Neural progenitor cell (in vitro differentiated cells): ENCODE measurements at regions not wholly inside any gene's neighbourhood (a gene's known extent, or its start where the extent isn't known, plus 50 kb on each side); places are given as distances from the start of the nearest gene placed in this dataset.

ENCODE experiments used
- DNase-seq: peaks from one replicate; pipeline ENCODE4 v3.0.0-alpha.2; 2016; ENCODE audit warnings: low spot score
- H2AFZ ChIP-seq: fragments of 200-600 bp; sonication (generic); replicated peaks from 2 replicates; pipeline ENCODE4 v1.6.1; 2016; ENCODE audit warnings: antibody characterized with exemption
- H3F3A ChIP-seq: fragments of 200-600 bp; sonication (generic); 2 replicates; pipeline ENCODE4 v1.6.1; 2016; ENCODE audit warnings: antibody characterized with exemption, low read depth
- H3K27ac ChIP-seq: fragments of 200-600 bp; sonication (generic); 2 replicates; pipeline ENCODE4 v1.5.1; 2016; ENCODE audit warnings: mild to moderate bottlenecking
- H3K27me3 ChIP-seq: fragments of 200-600 bp; sonication (generic); 2 replicates; pipeline ENCODE4 v1.6.1; 2016; ENCODE audit warnings: mild to moderate bottlenecking, moderate library complexity
- H3K36me3 ChIP-seq: fragments of 200-600 bp; sonication (generic); 2 replicates; pipeline ENCODE4 v1.5.1; 2016
- H3K4me1 ChIP-seq: fragments of 200-600 bp; sonication (generic); 2 replicates; pipeline ENCODE4 v1.6.1; 2016; ENCODE audit warnings: mixed run types
- H3K4me2 ChIP-seq: fragments of 200-600 bp; sonication (generic); 2 replicates; pipeline ENCODE4 v1.6.1; 2016
- H3K4me3 ChIP-seq: fragments of 200-600 bp; sonication (generic); 2 replicates; pipeline ENCODE4 v1.5.1; 2016
- H3K79me2 ChIP-seq: fragments of 200-600 bp; sonication (generic); 2 replicates; pipeline ENCODE4 v1.6.1; 2016; ENCODE audit warnings: low read depth
- H3K9ac ChIP-seq: fragments of 200-600 bp; sonication (generic); 2 replicates; pipeline ENCODE4 v1.6.1; 2016
- H3K9me3 ChIP-seq: fragments of 200-600 bp; sonication (generic); 2 replicates; pipeline ENCODE4 v1.5.1; 2016; ENCODE audit warnings: low read depth
- H4K20me1 ChIP-seq: fragments of 200-600 bp; sonication (generic); 2 replicates; pipeline ENCODE4 v1.6.1; 2016; ENCODE audit warnings: low read depth
- H3K27ac Mint-ChIP-seq: 3 replicates; pipeline ENCODE4 v1.8.0; 2021; ENCODE audit warnings: mixed read lengths
- H3K27me3 Mint-ChIP-seq: 2 replicates; pipeline ENCODE4 v1.8.0; 2022; ENCODE audit warnings: low read depth, mild to moderate bottlenecking, inconsistent platforms, moderate library complexity, mixed read lengths; ENCODE audit not compliant: insufficient read depth
- H3K36me3 Mint-ChIP-seq: 3 replicates; pipeline ENCODE4 v1.8.0; 2021; ENCODE audit warnings: mixed read lengths
- H3K4me1 Mint-ChIP-seq: 3 replicates; pipeline ENCODE4 v1.8.0; 2021; ENCODE audit warnings: mixed read lengths
- H3K4me3 Mint-ChIP-seq: 3 replicates; pipeline ENCODE4 v1.8.0; 2021; ENCODE audit warnings: mild to moderate bottlenecking, moderate library complexity, mixed read lengths
- H3K9me3 Mint-ChIP-seq: 3 replicates; pipeline ENCODE4 v1.8.0; 2020; ENCODE audit warnings: mixed read lengths
- CTCF ChIP-seq: fragments of 200-600 bp; sonication (generic); IDR thresholded peaks from 2 replicates; pipeline ENCODE4 v1.5.1; 2017; ENCODE audit warnings: antibody characterized with exemption, mild to moderate bottlenecking
- EZH2 ChIP-seq: fragments of 200-600 bp; sonication (generic); IDR thresholded peaks from 2 replicates; pipeline ENCODE4 v1.6.1; 2017; ENCODE audit warnings: antibody characterized with exemption, mild to moderate bottlenecking, moderate library complexity
- EZH2phosphoT487 ChIP-seq: fragments of 200-600 bp; sonication (generic); IDR thresholded peaks from 2 replicates; pipeline ENCODE4 v1.6.1; 2017; ENCODE audit warnings: antibody characterized with exemption

DNA sequence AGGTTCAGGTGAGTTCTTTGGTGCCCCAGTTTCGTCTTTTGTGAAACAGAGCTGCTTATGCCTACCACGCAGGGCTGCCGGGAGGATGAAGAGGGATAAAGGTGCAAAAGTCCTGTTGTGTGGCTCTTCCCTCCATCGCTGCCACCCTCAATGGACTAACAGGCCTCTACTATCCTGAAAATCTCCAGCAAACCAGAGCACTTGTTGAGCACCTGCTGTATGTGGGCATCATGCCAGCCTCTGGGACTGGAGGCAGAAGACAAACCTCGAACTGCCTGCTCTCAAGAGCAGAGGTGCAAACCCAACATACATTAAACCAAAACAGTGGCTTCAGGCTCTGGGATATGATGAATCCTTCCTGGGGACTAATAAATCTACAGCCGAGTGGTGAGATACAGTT lies 174.1 kb downstream of the ACTL8 start:
- TF ChIP-seq CTCF (no peak), EZH2phosphoT487 (no peak), EZH2 (no peak)
- no peaks in the 10 kb centered on the region for H4K20me1 ChIP-seq
- H3K27ac ChIP-seq, result no peak overlapping the region
- H3K4me2 ChIP-seq, result no peak overlapping the region
- H3K36me3 ChIP-seq, result no peaks in the 10 kb centered on the region
- no peak overlapping the region for H3K4me3 ChIP-seq
- peaks cover 16% of the 10 kb centered on the region for H3K4me1 ChIP-seq
- H3K27me3 Mint-ChIP-seq, result peaks cover 12% of the 10 kb centered on the region
- H3K9me3 ChIP-seq, result no peaks in the 10 kb centered on the region
- no peaks in the 10 kb centered on the region for H3K27me3 ChIP-seq
- no peaks in the 10 kb centered on the region for H3K9me3 Mint-ChIP-seq
- no peaks in the 10 kb centered on the region for H3K36me3 Mint-ChIP-seq
- no peak overlapping the region for H2AFZ ChIP-seq
- peak overlapping the region; percentile 2 for H3K27ac Mint-ChIP-seq
- H3K4me1 Mint-ChIP-seq, result peaks cover 7% of the 10 kb centered on the region
- no peak for DNase-seq
- no peak overlapping the region for H3K9ac ChIP-seq
- no peaks in the 10 kb centered on the region for H3K79me2 ChIP-seq
- H3K4me3 Mint-ChIP-seq, result no peak overlapping the region
- H3F3A ChIP-seq, result peaks cover 8% of the 10 kb centered on the region

DNA sequence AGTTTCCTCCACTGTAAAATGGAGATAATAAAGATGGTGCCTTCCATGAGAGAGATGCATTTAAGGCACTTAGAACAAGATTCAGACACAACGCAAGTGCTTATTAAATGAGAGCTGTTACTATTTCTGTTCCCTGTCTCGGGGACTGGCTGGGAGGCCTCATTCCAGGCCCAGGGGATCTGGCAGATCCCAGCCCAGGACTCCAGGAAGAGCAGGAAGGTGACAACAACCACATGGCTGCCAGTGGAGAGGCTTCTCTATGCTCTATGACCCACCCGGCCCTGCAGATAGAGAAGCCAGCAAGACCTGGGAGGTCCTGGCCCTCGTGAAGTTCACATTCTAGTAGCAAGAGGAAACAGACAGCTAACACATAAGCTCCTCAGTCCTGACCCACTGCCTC lies 175.5 kb downstream of the ACTL8 start:
- no peak overlapping the region for H3K27ac Mint-ChIP-seq
- H3K4me1 ChIP-seq, result peaks cover 9% of the 10 kb centered on the region
- no peaks in the 10 kb centered on the region for H3K9me3 Mint-ChIP-seq
- H3K9ac ChIP-seq, result no peak overlapping the region
- H3K36me3 Mint-ChIP-seq, result no peaks in the 10 kb centered on the region
- H3K4me3 ChIP-seq, result no peak overlapping the region
- TF ChIP-seq EZH2phosphoT487 (no peak), EZH2 (no peak), CTCF (no peak)
- H3K27me3 Mint-ChIP-seq, result peaks cover 7% of the 10 kb centered on the region
- no peaks in the 10 kb centered on the region for H3K79me2 ChIP-seq
- H4K20me1 ChIP-seq, result no peaks in the 10 kb centered on the region
- no peak overlapping the region for H2AFZ ChIP-seq
- H3K4me3 Mint-ChIP-seq, result no peak overlapping the region
- no peak for DNase-seq
- peaks cover 2% of the 10 kb centered on the region for H3K4me1 Mint-ChIP-seq
- H3F3A ChIP-seq, result peaks cover 8% of the 10 kb centered on the region
- H3K9me3 ChIP-seq, result no peaks in the 10 kb centered on the region
- no peaks in the 10 kb centered on the region for H3K36me3 ChIP-seq
- H3K27ac ChIP-seq, result no peak overlapping the region
- H3K4me2 ChIP-seq, result no peak overlapping the region
- H3K27me3 ChIP-seq, result no peaks in the 10 kb centered on the region

DNA sequence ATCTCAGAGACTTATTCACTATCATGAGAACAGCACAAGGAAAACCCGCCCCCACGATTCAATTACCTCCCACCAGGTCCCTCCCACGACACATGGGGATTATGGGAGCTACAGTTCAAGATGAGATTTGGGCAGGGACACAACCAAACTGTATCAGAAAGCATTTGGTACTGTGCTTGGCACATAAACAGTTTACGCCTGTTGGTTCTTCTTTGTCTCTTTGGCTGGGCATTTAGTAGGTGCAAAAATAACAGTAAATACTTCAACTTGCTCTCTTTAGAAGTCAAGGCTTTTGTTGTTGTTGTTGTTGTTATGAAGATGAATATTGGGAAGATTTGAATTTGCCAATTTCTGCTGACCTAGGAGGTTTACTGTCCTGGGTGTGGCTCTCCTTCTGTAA lies 175.4 kb upstream of the IGSF21 start:
- Mint-ChIP-seq H3K4me3 (no peak overlapping the region), H3K27me3 (peaks cover 8% of the 10 kb centered on the region), H3K9me3 (no peaks in the 10 kb centered on the region), H3K4me1 (no peaks in the 10 kb centered on the region), H3K27ac (no peak overlapping the region), H3K36me3 (no peaks in the 10 kb centered on the region)
- Histone ChIP-seq H3K79me2 (no peaks in the 10 kb centered on the region), H3K36me3 (no peaks in the 10 kb centered on the region), H3K27ac (no peak overlapping the region), H2AFZ (no peak overlapping the region), H3K4me2 (no peak overlapping the region), H3K9ac (no peak overlapping the region), H3K9me3 (no peaks in the 10 kb centered on the region), H3F3A (peaks cover 8% of the 10 kb centered on the region), H3K4me1 (peaks cover 6% of the 10 kb centered on the region), H3K4me3 (no peak overlapping the region), H4K20me1 (no peaks in the 10 kb centered on the region), H3K27me3 (peaks cover 5% of the 10 kb centered on the region)
- no peak for DNase-seq
- no peak for TF ChIP-seq EZH2phosphoT487
- no peak for TF ChIP-seq CTCF
- no peak for TF ChIP-seq EZH2

- Mint-ChIP-seq H3K27me3 (peaks cover 7% of the 10 kb centered on the region), H3K9me3 (no peaks in the 10 kb centered on the region), H3K4me3 (no peak overlapping the region), H3K27ac (no peak overlapping the region), H3K36me3 (no peaks in the 10 kb centered on the region), H3K4me1 (no peaks in the 10 kb centered on the region)
- Histone ChIP-seq H3F3A (no peaks in the 10 kb centered on the region), H3K4me2 (no peak overlapping the region), H3K9me3 (no peaks in the 10 kb centered on the region), H3K27ac (no peak overlapping the region), H2AFZ (no peak overlapping the region), H3K4me1 (no peaks in the 10 kb centered on the region), H3K27me3 (peaks cover 6% of the 10 kb centered on the region), H4K20me1 (no peaks in the 10 kb centered on the region), H3K4me3 (no peak overlapping the region), H3K9ac (no peak overlapping the region), H3K79me2 (no peaks in the 10 kb centered on the region), H3K36me3 (no peaks in the 10 kb centered on the region)
- DNase-seq, result no peak
- TF ChIP-seq EZH2 (no peak), EZH2phosphoT487 (no peak), CTCF (no peak)
Observed at GRCh38 chr1:17933501-17933900, 174.1 kb upstream of the IGSF21 start.
